ENCODE measurements at regions not wholly inside any gene's neighbourhood (a gene's known extent, or its start where the extent isn't known, plus 50 kb on each side); places are given as distances from the start of the nearest gene placed in this dataset.

- TF ChIP-seq CTCF (conservative IDR thresholded peaks at IDR 0.05) (no peak), EZH2 (IDR thresholded peaks at IDR 0.05; ENCODE audit: low read depth) (no peak)
These were observed 128.8 kb downstream of the RRAGC start for GRCh38 chr1:38730511-38731397.

All from PC-9 (cell line).